SJCRH30 (cell line): ENCODE measurements at regions not wholly inside any gene's neighbourhood (a gene's known extent, or its start where the extent isn't known, plus 50 kb on each side); places are given as distances from the start of the nearest gene placed in this dataset.

Experiments used
- DNase-seq, 2 experiments: peaks; one replicate each; pipeline ENCODE4 v3.0.0-alpha.2; 2015 to 2020
- H3K27ac ChIP-seq: fragments of 250-450 bp; sonication (Bioruptor Pico); 2 replicates; pipeline ENCODE4 v1.5.1; 2020; ENCODE audit warnings: mild to moderate bottlenecking, moderate library complexity
- H3K27me3 ChIP-seq: fragments of 250-450 bp; sonication (Bioruptor Pico); 2 replicates; pipeline ENCODE4 v1.5.1; 2020; ENCODE audit warnings: mild to moderate bottlenecking, moderate library complexity
- H3K36me3 ChIP-seq: fragments of 250-450 bp; sonication (Bioruptor Pico); 2 replicates; pipeline ENCODE4 v1.5.1; 2020; ENCODE audit warnings: mild to moderate bottlenecking, moderate library complexity
- H3K4me1 ChIP-seq: fragments of 250-450 bp; sonication (Bioruptor Pico); 2 replicates; pipeline ENCODE4 v1.5.1; 2020; ENCODE audit warnings: mild to moderate bottlenecking, moderate library complexity
- H3K4me3 ChIP-seq: fragments of 250-450 bp; sonication (Bioruptor Pico); 2 replicates; pipeline ENCODE4 v1.5.1; 2020; ENCODE audit warnings: mild to moderate bottlenecking, moderate library complexity
- H3K9me3 ChIP-seq: fragments of 250-450 bp; sonication (Bioruptor Pico); replicated peaks from 2 replicates; pipeline ENCODE4 v1.5.1; 2020; ENCODE audit warnings: mild to moderate bottlenecking, moderate library complexity

DNA sequence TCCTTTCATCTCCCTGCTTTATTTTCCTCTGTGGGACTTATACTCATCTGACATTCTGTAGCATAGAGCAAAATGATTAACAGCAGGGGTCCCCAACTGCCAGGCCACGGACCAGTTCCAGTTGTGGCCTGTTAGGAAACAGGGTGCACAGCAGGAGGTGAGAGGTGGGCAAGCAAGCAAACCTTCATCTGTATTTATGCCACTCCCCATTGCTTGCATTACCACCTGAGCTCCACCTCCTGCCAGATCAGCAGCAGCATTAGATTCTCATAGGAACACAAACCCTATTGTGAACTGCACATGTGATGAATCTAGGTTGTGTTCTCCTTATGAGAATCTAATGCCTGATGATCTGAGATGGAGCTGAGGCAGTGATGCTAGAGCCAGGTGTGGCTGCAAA, 130.5 kb upstream of the SLC24A3 start:
- Histone ChIP-seq H3K27ac (no peak overlapping the region), H3K9me3 (no peaks in the 10 kb centered on the region), H3K4me1 (no peaks in the 10 kb centered on the region), H3K36me3 (no peaks in the 10 kb centered on the region), H3K27me3 (no peaks in the 10 kb centered on the region), H3K4me3 (no peak overlapping the region)
- DNase-seq, result no peak

DNA sequence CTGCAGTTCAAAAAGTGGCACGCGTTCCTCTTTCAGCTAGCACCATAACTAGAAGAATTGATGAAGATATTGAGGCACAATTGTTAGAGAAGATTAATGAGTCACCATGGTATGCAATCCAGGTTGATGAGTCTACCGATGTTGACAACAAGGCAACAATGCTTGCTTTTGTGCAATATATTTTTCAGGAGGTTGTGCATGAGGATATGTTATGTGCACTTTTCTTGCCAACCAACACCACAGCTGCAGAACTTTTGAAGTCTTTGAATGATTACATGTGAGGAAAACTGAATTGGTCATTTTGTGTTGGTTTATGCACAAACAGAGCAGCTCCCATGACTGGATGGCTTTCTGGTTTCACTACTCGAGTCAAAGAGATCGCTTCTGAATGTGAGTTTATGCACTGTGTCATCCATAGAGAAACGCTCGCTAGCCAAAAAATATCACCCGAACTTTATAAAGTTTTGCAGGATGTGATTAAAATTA, 129.3 kb upstream of the SLC24A3 start:
- Histone ChIP-seq H3K4me3 (no peak overlapping the region), H3K9me3 (no peaks in the 10 kb centered on the region)
- no peak for DNase-seq

DNA sequence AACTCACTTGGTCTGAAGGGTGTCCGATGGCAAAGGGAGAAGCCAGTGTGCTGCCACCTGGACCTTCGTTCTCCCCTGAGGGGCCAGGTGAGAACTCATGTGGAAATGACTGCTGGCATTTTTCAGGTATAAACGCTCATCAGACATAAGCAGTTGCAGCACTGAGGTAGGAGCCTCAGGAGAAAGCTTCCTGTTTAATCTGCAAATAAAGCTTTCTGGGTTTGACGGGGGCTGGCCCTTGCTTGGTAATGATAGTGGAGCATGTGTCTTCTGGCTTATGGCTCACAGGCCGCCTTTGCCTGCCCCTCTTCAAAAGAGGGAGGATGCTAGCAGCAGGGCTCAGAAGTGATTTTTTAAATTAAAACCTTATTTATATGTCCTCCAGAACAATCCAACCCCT, 122.1 kb upstream of the SLC24A3 start:
- no peaks in the 10 kb centered on the region for H3K27me3 ChIP-seq
- H3K4me1 ChIP-seq, result no peaks in the 10 kb centered on the region
- no peak overlapping the region for H3K27ac ChIP-seq
- no peak for DNase-seq
- no peak overlapping the region for H3K4me3 ChIP-seq
- H3K36me3 ChIP-seq, result no peaks in the 10 kb centered on the region
- H3K9me3 ChIP-seq, result no peaks in the 10 kb centered on the region

More for the DNA sequence above, 129.3 kb upstream of the SLC24A3 start:
- Histone ChIP-seq H3K27ac (no peak overlapping the region), H3K36me3 (no peaks in the 10 kb centered on the region), H3K4me1 (no peaks in the 10 kb centered on the region), H3K27me3 (no peaks in the 10 kb centered on the region)

DNA sequence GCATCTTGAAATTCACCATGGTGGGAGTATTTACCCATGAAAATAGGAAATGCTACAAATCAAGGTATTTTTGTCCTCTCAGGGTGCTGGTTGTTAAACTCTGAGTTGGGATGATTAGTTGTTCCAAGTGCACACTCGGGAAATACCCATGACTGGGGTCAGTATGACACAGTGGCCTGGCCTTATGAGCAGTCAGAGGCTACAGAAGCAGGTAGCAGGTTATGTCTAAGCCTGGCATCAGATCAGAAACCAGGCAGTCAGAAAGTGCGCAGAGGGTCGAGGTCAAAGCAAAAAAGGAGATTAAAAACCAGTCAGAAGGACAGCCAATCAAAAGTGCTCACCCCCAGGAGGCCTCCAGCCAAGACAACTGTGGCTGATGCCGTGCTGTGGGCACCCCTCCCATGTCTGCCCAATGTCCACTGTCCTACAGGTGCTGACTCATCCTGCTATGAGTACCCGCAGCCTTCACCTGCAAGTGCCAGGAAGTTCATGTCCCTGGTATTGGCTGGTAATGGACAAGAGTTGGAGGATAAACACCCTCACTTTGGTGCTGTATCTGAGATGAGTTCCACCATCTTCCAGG, 117.4 kb upstream of the SLC24A3 start:
- no peak for DNase-seq
- no peaks in the 10 kb centered on the region for H3K9me3 ChIP-seq
- H3K4me3 ChIP-seq, result no peak overlapping the region
- no peaks in the 10 kb centered on the region for H3K36me3 ChIP-seq
- no peak overlapping the region for H3K27ac ChIP-seq
- H3K27me3 ChIP-seq, result no peaks in the 10 kb centered on the region
- H3K4me1 ChIP-seq, result no peaks in the 10 kb centered on the region

DNA sequence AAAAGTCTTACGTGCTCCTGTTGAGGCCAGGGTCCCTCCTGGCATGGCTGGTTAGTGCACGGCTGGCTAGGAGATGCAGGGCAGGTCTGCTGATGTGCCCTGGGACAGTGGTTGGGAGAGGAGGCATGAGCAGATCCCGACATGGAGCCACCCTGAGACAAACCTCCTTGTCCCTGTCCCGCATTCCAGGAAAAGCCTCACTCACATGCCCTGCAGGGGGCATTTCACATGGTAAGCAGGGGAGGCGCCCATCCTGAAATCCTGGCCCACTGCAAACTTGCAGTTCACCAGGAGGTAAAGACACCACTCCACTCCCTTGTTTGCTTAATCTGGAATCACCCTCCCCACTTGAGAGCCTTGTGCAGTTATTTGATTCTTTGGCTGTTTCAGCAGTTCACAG, 116.7 kb upstream of the SLC24A3 start:
- Histone ChIP-seq H3K27ac (no peak overlapping the region), H3K4me3 (no peak overlapping the region), H3K36me3 (no peaks in the 10 kb centered on the region), H3K9me3 (no peaks in the 10 kb centered on the region), H3K4me1 (no peaks in the 10 kb centered on the region), H3K27me3 (no peaks in the 10 kb centered on the region)
- no peak for DNase-seq

DNA sequence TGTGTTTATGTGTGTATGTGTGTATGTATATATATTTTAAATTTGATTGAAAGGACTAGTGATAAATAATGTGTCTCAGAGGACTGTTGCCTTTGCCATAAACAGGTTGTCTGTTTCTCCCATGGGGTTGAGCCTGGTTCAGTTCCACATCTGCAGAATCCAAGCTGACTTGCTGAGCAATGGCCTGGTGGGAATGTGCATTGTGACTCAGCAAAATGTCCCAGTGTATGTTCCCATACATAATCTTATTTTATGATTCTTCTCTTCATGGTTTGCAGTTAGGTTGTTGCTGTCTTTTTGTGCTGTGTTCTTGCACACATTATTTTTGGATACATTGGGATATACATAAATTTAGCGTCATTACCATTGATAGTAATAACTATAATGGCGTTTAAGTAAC, 115.6 kb upstream of the SLC24A3 start:
- Histone ChIP-seq H3K27ac (no peak overlapping the region), H3K36me3 (no peaks in the 10 kb centered on the region), H3K4me1 (no peaks in the 10 kb centered on the region), H3K4me3 (no peak overlapping the region), H3K9me3 (no peaks in the 10 kb centered on the region), H3K27me3 (no peaks in the 10 kb centered on the region)
- no peak for DNase-seq

DNA sequence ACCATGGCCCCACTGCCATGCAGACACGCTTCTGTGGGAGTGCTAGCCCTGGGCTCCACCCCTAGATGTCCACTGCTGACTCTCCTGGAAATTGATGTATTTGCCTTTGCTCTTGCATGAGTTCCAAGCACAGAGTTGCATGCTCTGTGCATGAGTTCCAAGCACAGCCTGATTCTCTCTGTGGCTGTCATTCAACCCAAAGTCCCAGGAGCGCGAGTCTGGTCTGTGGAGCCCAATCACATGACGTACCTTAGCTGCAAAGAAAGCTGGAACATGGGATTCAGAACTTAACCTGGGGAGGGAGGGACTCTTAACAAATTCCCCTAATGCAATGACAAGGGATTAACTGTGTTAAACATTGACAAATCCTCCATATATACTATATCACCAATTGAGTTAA, 114.3 kb upstream of the SLC24A3 start:
- Histone ChIP-seq H3K27me3 (no peaks in the 10 kb centered on the region), H3K4me1 (no peaks in the 10 kb centered on the region), H3K27ac (no peak overlapping the region), H3K4me3 (no peak overlapping the region), H3K36me3 (no peaks in the 10 kb centered on the region), H3K9me3 (no peaks in the 10 kb centered on the region)
- no peak for DNase-seq

DNA sequence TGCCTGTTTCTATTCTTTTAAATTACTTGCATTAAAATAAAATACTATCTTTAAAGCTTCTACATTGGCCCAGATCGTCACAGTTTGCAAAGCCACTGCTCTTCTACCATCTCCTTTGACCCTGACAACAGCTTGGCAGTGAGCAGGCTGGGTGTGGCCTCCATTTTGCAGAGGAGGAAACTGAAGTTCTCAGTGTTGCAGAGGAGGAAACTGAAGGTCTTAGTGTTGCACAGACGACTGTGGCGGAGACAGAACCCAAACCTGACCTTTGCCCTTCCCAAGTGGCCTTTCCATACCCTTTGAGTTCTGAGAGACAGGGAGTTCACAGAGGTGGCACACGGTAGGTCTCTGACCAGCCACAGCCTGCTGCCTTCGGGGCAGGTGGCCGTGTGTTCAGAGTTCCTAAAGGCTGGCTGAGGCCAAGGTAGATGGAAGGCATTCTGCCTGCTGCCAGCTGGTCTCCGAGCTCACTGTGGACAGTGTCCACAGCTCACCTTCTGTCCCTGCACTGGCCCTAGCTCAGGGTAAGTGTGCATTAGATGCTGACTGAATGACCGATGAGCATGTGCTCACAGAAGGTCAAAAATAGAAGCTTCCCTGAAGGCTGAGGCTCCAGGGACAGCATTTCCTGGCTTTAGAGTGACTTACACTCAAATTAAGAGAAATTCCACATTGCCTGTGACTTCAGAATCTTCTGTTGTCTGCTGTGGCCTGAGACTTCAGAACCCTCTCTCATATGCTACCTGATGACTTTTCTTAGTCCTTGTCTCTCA, 113.5 kb upstream of the SLC24A3 start:
- no peaks in the 10 kb centered on the region for H3K4me1 ChIP-seq
- no peak for DNase-seq
- no peak overlapping the region for H3K4me3 ChIP-seq
- no peaks in the 10 kb centered on the region for H3K36me3 ChIP-seq
- H3K27me3 ChIP-seq, result peaks cover 5% of the 10 kb centered on the region; the same call in 1 of the 2 replicates
- no peaks in the 10 kb centered on the region for H3K9me3 ChIP-seq
- H3K27ac ChIP-seq, result no peak overlapping the region

DNA sequence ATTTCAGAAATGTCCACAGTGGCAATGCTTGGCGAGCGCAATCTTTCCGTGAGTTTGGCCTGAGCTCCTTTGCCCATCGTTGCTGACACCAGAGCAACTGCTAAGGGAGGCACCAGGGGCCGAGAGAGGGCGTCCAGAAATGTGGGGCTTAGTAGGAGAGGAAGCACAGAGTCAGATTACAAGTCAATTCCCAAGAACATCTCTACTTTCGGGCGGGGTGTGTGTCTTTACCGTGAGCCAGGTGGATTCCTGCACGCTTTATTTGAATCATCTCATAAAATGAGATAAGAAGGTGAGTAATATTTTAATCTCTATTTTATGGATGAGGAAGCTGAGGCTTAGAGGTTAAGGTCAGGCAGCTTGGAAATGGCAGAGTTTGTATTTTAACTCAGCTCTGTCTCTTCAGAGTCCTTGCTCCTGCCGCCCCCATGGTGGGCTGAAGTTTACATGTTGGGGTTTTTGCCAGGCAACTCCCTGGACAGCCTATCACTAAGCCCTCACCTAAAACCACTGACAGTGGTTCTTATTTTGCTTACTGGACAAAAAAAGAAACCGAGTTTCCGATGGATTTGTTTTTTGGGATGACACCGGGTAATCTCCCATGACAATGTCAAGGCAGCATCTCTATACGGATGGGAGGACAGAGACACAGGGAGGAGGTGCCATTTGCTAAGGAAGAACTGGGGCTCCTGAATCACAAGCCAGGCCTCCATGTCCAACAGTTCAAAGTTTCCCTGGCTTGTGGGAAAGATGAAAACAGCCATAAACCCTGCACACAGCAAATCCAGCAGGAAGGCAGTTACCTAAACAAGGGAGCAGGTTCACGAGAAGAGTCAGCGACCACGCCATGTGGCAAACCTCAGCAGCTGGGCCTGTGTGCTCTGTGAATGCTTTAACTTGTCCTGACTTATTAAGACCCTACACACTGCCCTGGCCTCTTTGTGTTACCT, 112.6 kb upstream of the SLC24A3 start:
- no peaks in the 10 kb centered on the region for H3K36me3 ChIP-seq
- H3K27me3 ChIP-seq, result peaks cover 5% of the 10 kb centered on the region; the same call in 1 of the 2 replicates
- no peaks in the 10 kb centered on the region for H3K4me1 ChIP-seq
- no peaks in the 10 kb centered on the region for H3K9me3 ChIP-seq
- H3K27ac ChIP-seq, result no peak overlapping the region
- H3K4me3 ChIP-seq, result no peak overlapping the region
- no peak for DNase-seq

DNA sequence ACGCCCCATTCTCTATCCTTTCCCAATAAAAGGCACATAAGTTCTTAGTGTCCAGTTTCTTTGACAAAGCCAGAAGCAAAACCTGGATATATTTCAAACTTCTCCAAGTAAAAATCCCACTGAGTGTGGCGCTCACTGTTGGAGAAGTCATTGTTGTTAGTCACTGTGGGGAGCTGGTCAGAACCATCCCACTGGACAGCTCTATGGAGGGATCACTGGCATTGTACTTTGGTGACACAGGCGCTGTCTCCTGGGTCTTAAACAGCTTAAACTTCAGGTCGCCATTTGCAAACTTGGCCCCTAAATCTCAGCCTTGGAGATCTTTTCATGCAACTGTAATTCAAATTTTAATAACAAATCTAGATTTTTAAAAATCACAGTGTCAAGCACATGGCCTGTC, 111.5 kb upstream of the SLC24A3 start:
- Histone ChIP-seq H3K27me3 (peaks cover 5% of the 10 kb centered on the region; the same call in 1 of the 2 replicates), H3K27ac (no peak overlapping the region), H3K36me3 (no peaks in the 10 kb centered on the region), H3K9me3 (no peaks in the 10 kb centered on the region), H3K4me3 (no peak overlapping the region), H3K4me1 (no peaks in the 10 kb centered on the region)
- no peak for DNase-seq

DNA sequence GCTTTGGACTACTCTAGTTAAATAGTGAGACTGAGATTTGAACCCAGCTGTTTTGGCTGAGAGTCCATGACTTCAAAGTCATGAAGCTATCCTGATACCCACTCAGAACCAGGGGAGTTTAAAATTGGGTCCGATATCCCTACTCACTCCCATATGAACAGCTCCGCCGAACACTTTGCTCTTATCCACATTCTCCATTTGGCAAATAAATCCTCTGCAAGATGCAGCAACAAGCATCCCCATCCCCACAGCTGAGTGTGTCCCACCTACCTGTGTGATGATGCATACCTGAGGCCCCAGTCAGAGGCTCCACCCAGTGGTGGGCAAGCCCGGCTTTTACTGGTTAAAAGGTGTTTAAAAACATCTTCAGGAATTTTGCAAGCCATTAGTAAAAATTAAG, 108.3 kb upstream of the SLC24A3 start:
- Histone ChIP-seq H3K9me3 (no peaks in the 10 kb centered on the region), H3K4me3 (no peak overlapping the region), H3K27ac (no peak overlapping the region), H3K27me3 (peaks cover 5% of the 10 kb centered on the region; the same call in 1 of the 2 replicates), H3K36me3 (no peaks in the 10 kb centered on the region), H3K4me1 (no peaks in the 10 kb centered on the region)
- DNase-seq, result no peak

DNA sequence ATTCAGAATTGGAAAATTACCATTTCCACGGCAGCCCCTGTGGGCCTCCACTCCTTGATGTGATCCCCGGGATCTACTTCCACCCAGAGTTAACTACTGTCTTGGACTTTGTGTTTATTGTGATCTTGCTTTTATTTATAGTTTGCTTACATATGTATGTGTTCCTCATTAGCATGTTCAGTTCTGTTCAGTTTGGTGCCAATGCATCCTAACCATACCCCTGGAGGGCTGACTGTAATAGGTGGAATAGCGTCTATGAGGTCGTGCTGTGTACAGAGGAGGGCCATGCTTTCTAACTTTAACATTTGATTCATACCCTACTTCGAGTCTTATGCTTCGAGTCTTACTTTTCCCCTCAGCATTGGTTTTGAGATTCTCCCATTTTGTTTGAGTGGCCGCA, 104.3 kb upstream of the SLC24A3 start:
- peaks cover 5% of the 10 kb centered on the region; the same call in 1 of the 2 replicates for H3K27me3 ChIP-seq
- no peaks in the 10 kb centered on the region for H3K9me3 ChIP-seq
- no peak for DNase-seq
- no peak overlapping the region for H3K4me3 ChIP-seq
- H3K36me3 ChIP-seq, result no peaks in the 10 kb centered on the region
- no peak overlapping the region for H3K27ac ChIP-seq
- H3K4me1 ChIP-seq, result no peaks in the 10 kb centered on the region

DNA sequence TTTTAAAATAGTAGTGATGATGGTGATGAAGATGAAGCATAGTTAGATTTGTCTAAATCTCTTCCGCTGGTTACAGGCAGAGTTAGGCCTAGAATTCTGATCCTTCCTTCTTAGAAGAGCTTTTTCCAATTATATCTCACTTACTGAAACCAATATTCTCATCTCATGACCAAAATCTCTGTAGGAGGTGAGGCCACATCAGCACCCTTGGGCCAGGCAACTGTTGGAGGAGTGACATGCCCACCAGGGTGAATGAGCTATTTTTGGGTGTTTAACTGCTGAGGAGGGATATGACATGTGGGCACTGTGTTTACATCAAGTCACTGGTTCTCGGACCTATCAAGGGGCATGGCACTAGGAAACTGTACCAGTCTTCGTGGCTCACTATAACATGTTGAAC, 102.2 kb upstream of the SLC24A3 start:
- Histone ChIP-seq H3K27me3 (no peaks in the 10 kb centered on the region; the same call in 1 of the 2 replicates), H3K4me3 (no peak overlapping the region), H3K9me3 (no peaks in the 10 kb centered on the region), H3K36me3 (no peaks in the 10 kb centered on the region), H3K27ac (no peak overlapping the region), H3K4me1 (no peaks in the 10 kb centered on the region)
- no peak for DNase-seq

DNA sequence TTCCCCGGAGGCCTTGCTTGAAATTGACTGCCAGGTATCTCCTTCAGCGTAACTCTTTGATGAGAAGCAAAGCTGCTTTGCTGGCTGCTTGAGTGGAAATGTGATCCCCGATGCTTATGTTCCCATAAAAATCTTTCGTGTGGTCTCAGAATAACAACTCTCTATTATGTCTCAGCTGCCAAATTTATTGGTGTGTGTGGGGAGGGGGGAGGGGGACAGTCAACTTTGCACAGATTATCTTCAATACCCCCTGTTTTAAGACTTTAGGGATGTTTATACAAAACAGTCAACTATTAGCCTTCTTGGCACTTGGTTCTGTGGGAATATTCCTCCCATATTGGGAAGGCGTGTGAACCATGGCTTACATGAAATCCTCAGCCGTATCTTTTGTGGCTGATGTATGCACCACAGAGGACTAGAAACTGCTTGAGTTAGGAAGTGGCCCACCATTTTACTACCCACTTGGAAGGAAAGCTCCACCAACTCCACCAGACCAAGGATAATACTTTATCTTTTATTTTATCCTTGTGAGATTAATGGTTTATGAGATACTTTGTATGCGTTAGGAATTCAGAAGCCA, 101.5 kb upstream of the SLC24A3 start:
- Histone ChIP-seq H3K4me3 (no peak overlapping the region), H3K27me3 (no peaks in the 10 kb centered on the region; the same call in 1 of the 2 replicates), H3K9me3 (no peaks in the 10 kb centered on the region), H3K36me3 (no peaks in the 10 kb centered on the region), H3K27ac (no peak overlapping the region), H3K4me1 (no peaks in the 10 kb centered on the region)
- no peak for DNase-seq
